PFSK-1 (cell line): ENCODE measurements at regions not wholly inside any gene's neighbourhood (a gene's known extent, or its start where the extent isn't known, plus 50 kb on each side); places are given as distances from the start of the nearest gene placed in this dataset.

Experiments
- POLR2AphosphoS5 ChIP-seq: IDR thresholded peaks from 2 replicates; pipeline ENCODE4 v1.6.1; 2012; ENCODE audit warnings: low read depth, mild to moderate bottlenecking, control low read depth, low read length, moderate library complexity
- TF ChIP-seq, protein P1 (sequence below), 2 experiments: IDR thresholded peaks; 2 replicates each; pipeline versions ENCODE4 v1.6.1 to v1.8.0; 2011 to 2012; ENCODE audit warnings: low read depth in 2 of 2, low read length in 2 of 2, control low read depth in 1 of 2, inconsistent platforms in 1 of 2, mild to moderate bottlenecking in 1 of 2, moderate library complexity in 1 of 2; ENCODE audit not compliant: insufficient read depth in 1 of 2

DNA sequence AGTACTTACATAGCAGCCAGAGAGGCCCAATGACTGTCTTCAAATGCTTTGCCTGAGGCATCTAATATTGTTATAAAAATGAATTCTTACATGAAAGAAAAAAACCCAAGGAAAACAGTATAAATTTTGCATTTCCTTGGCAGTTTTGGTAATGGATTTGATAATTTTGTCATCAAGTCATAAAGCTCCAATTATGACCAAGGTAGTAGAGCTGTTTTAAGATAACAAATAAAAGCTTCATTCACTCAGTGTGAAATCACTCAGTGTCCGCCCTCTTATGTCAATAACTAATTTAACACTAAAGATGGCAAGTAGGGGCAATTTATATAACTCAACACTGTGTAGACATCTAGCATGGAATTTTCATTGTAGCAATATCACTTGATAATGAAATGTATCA, 193.9 kb downstream of the ANKRD7 start:
- no peak for TF ChIP-seq POLR2AphosphoS5
- TF ChIP-seq, protein P1, sequence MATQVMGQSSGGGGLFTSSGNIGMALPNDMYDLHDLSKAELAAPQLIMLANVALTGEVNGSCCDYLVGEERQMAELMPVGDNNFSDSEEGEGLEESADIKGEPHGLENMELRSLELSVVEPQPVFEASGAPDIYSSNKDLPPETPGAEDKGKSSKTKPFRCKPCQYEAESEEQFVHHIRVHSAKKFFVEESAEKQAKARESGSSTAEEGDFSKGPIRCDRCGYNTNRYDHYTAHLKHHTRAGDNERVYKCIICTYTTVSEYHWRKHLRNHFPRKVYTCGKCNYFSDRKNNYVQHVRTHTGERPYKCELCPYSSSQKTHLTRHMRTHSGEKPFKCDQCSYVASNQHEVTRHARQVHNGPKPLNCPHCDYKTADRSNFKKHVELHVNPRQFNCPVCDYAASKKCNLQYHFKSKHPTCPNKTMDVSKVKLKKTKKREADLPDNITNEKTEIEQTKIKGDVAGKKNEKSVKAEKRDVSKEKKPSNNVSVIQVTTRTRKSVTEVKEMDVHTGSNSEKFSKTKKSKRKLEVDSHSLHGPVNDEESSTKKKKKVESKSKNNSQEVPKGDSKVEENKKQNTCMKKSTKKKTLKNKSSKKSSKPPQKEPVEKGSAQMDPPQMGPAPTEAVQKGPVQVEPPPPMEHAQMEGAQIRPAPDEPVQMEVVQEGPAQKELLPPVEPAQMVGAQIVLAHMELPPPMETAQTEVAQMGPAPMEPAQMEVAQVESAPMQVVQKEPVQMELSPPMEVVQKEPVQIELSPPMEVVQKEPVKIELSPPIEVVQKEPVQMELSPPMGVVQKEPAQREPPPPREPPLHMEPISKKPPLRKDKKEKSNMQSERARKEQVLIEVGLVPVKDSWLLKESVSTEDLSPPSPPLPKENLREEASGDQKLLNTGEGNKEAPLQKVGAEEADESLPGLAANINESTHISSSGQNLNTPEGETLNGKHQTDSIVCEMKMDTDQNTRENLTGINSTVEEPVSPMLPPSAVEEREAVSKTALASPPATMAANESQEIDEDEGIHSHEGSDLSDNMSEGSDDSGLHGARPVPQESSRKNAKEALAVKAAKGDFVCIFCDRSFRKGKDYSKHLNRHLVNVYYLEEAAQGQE (IDR thresholded peaks at IDR 0.05; ENCODE audit: insufficient read depth in 1 of 2, low read depth in 2 of 2, low read length in 2 of 2): no peak
